Vagina (tissue), 2 donors: ENCODE measurements at regions not wholly inside any gene's neighbourhood (a gene's known extent, or its start where the extent isn't known, plus 50 kb on each side); places are given as distances from the start of the nearest gene placed in this dataset.
"Not testable (repeated sequence)": the region's sequence is repeated elsewhere in the genome, so short reads cannot be mapped to it uniquely, and the experiment has no call there.

ENCODE experiments used
- DNase-seq, 2 donors: peaks; one replicate each; pipeline ENCODE4 v3.0.0-alpha.2; 2017; ENCODE audit errors: extremely low spot score in 2 of 2
- H3K27ac ChIP-seq: fragments of 200-600 bp; sonication (generic); one replicate; pipeline ENCODE4 v1.5.1; 2019
- H3K27me3 ChIP-seq: fragments of 200-600 bp; sonication (generic); one replicate; pipeline ENCODE4 v1.5.1; 2019
- H3K36me3 ChIP-seq, 2 donors: fragments of 200-600 bp; sonication (generic); one replicate each; pipeline ENCODE4 v1.5.1; 2017 to 2019
- H3K4me1 ChIP-seq: fragments of 200-600 bp; sonication (generic); one replicate; pipeline ENCODE4 v1.5.1; 2019
- H3K4me3 ChIP-seq, 2 donors: fragments of 200-600 bp; sonication (generic); 1 replicate in 1 of 2; 2 replicates in 1 of 2; pipeline ENCODE4 v1.5.1; 2016 to 2019
- H3K9me3 ChIP-seq: fragments of 200-600 bp; sonication (generic); one replicate; pipeline ENCODE4 v1.5.1; 2019
- POLR2A ChIP-seq, 2 donors: fragments of 450-650 bp; IDR thresholded peaks; one replicate each; pipeline ENCODE4 v1.6.1; 2017; ENCODE audit warnings: antibody characterized with exemption in 2 of 2, mild to moderate bottlenecking in 2 of 2, moderate library complexity in 2 of 2
- POLR2AphosphoS5 ChIP-seq, 2 donors: sonication (generic); formaldehyde crosslinking; IDR thresholded peaks; one replicate each; pipeline ENCODE4 v1.9.0; 2017; ENCODE audit warnings: antibody characterized with exemption in 2 of 2, mild to moderate bottlenecking in 2 of 2, low read depth in 1 of 2; ENCODE audit not compliant: insufficient read depth in 1 of 2
- intact Hi-C: fragments of 100-400 bp; cut with DNase I; formaldehyde crosslinking; loops from one replicate; pipeline ENCODE4 v1.15.1; 2023
- TF ChIP-seq, protein P1 (sequence below), 3 experiments: fragments of 450-650 bp in 2 of 3; fragments of 200-600 bp in 1 of 3; sonication (generic) in 1 of 3; IDR thresholded peaks; one replicate each; pipeline ENCODE4 v1.5.1; 2017 to 2019; ENCODE audit warnings: antibody characterized with exemption in 3 of 3, mild to moderate bottlenecking in 2 of 3, moderate library complexity in 2 of 3

DNA sequence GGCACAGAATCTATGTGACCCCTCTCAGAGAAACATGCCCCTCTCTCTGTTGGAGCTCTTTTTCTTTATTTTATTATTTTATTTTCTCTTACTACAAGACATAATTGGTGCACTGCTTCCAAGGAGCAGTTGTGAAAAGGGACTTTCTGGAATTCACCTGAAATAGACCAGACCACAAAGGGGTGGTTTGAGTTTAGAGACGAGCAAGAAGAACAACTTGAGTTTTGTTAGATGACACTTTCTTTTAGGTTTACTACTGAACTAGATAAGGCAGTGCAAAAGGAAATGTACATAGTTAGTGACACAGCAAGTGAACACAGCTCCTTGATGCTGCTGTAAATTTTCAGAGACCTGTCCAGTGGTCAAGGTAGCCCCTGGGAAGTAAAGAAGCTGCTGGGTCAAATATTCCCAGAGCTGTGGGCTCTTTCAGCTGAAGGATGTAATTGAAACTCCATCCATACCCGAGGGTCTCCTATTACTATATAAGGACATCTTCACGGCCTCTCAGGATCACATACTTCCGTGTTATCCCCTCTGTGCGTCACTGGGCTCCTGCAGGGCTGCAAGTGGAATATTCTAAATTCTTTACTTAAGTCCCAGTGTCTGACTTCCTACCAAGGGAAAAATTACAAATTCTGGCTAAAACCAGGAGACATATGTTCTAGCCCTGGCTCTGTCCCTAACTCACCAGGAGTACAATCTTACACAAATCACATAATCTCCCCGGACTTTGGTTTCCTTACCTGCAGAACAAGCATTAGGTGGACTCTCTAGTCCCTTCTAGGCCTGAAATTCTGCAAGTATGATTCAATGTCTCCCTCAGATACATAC, 69.1 kb upstream of the ADTRP start:
- Histone ChIP-seq H3K9me3 (no peaks in the 10 kb centered on the region), H3K27ac (no peak overlapping the region), H3K4me3 (no peak overlapping the region), H3K36me3 (no peaks in the 10 kb centered on the region), H3K27me3 (no peaks in the 10 kb centered on the region), H3K4me1 (no peaks in the 10 kb centered on the region)
- no peak for TF ChIP-seq POLR2A (IDR thresholded peaks at IDR 0.05)
- TF ChIP-seq POLR2AphosphoS5 (IDR thresholded peaks at IDR 0.05; ENCODE audit: insufficient read depth in 1 of 2, low read depth in 1 of 2) = no peak
- TF ChIP-seq, protein P1, sequence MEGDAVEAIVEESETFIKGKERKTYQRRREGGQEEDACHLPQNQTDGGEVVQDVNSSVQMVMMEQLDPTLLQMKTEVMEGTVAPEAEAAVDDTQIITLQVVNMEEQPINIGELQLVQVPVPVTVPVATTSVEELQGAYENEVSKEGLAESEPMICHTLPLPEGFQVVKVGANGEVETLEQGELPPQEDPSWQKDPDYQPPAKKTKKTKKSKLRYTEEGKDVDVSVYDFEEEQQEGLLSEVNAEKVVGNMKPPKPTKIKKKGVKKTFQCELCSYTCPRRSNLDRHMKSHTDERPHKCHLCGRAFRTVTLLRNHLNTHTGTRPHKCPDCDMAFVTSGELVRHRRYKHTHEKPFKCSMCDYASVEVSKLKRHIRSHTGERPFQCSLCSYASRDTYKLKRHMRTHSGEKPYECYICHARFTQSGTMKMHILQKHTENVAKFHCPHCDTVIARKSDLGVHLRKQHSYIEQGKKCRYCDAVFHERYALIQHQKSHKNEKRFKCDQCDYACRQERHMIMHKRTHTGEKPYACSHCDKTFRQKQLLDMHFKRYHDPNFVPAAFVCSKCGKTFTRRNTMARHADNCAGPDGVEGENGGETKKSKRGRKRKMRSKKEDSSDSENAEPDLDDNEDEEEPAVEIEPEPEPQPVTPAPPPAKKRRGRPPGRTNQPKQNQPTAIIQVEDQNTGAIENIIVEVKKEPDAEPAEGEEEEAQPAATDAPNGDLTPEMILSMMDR (IDR thresholded peaks at IDR 0.05) = no peak
- DNase-seq = no peak
- intact Hi-C loops = no loop called here

DNA sequence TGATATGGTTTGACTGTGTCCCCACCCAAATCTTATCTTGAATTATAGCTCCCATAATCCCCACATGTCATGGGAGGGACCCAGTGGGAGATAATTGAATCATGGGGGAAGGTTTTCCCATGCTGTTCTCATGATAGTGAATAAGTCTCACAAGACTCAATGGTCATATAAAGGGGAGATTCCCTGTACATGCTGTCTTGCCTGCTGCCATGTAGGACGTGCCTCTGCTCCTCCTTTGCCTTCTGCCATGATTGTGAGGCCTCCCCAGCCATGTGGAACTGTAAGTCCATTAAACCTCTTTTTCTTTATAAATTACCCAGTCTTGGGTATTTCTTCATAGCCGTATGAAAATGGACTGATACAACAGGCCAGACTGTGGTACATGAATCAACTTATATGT, 68.5 kb upstream of the ADTRP start:
- DNase-seq, H3K4me3 ChIP-seq, H3K27ac ChIP-seq, H3K27me3 ChIP-seq, H3K9me3 ChIP-seq, H3K4me1 ChIP-seq, intact Hi-C loops, H3K36me3 ChIP-seq: not testable (repeated sequence)

DNA sequence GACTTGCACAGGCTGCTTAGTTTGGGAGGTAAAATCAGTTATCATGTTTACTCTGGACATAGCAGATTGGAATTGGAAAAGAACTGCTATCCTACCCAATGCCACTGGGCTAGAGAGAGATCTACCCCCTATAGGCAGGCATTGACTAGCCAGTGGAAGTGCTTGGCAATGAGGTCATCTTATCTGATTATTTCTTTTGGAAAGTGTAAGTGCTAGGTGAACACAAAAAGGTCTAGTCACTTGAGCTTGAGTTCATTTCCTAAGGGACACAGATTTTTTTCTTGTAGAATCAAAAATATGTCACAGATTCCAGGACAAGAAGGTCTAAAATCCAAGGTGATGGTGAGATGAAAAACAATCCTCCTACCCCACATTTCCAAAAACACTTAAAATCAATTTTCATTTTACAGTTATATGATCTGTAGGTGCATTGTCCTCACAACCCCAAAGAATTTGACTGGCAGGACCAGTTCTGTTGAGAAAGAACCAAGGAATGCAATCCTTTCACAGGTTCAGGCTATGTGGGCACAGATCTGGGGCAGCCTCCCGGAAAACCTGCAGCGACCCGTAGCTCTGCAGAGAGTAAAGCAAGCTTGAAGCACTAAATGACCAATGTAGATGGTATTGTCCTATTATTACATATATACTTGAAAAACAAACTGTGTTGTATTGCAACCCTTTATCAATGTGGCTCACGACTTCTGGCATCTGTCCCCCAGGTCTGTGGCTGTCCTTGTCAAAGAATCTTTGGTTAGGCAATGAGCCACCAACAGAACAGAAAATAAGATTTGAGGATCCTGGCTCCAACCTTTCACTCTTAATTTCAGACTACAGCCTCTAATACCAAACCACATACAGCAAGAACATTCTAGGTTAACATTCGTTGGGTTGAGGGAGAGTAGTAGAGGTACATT, 67.3 kb upstream of the ADTRP start:
- H3K27ac ChIP-seq = no peak overlapping the region
- no peak for DNase-seq
- intact Hi-C loops = no loop called here
- TF ChIP-seq POLR2AphosphoS5 (IDR thresholded peaks at IDR 0.05; ENCODE audit: insufficient read depth in 1 of 2, low read depth in 1 of 2) (no peak), POLR2A (IDR thresholded peaks at IDR 0.05) (no peak)
- TF ChIP-seq, protein P1 (IDR thresholded peaks at IDR 0.05) = no peak
- H3K36me3 ChIP-seq = no peaks in the 10 kb centered on the region
- H3K4me3 ChIP-seq = no peak overlapping the region
- no peaks in the 10 kb centered on the region for H3K27me3 ChIP-seq
- H3K9me3 ChIP-seq = no peaks in the 10 kb centered on the region
- H3K4me1 ChIP-seq = no peaks in the 10 kb centered on the region

DNA sequence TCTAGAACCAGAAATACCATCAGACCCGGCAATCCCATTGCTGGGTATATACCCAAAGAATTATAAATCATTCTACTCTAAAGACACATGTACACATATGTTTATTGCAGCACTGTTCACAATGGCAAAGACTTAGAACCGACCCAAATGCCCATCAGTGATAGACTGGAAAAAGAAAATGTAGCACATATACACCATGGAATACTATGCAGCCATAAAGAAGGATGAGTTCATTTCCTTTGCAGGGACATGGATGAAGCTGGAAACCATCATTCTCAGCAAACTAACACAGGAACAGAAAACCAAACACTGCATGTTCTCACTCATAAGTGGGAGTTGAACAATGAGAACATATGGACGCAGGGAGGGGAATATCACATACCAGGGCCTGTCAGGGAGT, 64.2 kb upstream of the ADTRP start:
- H3K36me3 ChIP-seq, H3K4me3 ChIP-seq, H3K27ac ChIP-seq, H3K9me3 ChIP-seq, H3K27me3 ChIP-seq, DNase-seq, H3K4me1 ChIP-seq, intact Hi-C loops: not testable (repeated sequence)

DNA sequence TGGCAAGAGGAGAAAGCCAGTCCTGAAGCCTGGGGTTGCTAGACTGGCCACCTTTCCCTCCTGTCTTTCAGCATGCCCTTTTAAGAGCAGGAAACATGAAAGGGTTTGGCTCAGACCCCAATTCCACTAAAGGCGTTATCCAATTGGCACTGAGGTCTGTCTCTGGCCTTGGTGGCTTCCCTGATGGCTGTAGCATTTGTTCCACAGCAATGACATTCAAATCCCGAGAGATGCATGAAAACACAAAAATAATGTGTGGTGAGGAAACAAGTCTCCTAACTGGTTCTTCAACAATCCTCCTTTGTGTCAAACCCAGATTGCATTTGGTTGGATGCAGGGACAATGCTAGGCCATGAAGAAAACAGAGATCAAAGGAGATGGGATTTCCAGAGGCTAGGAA, 56.5 kb upstream of the ADTRP start:
- no peak overlapping the region for H3K4me3 ChIP-seq
- no peak overlapping the region for H3K27ac ChIP-seq
- no peaks in the 10 kb centered on the region for H3K4me1 ChIP-seq
- no peaks in the 10 kb centered on the region for H3K36me3 ChIP-seq
- H3K27me3 ChIP-seq = no peaks in the 10 kb centered on the region
- intact Hi-C loops = no loop called here
- H3K9me3 ChIP-seq = no peaks in the 10 kb centered on the region
- no peak for DNase-seq
- TF ChIP-seq POLR2AphosphoS5 (IDR thresholded peaks at IDR 0.05; ENCODE audit: insufficient read depth in 1 of 2, low read depth in 1 of 2) (no peak), POLR2A (IDR thresholded peaks at IDR 0.05) (no peak)
- TF ChIP-seq, protein P1 (IDR thresholded peaks at IDR 0.05) = no peak
